ENCODE measurements at regions not wholly inside any gene's neighbourhood (a gene's known extent, or its start where the extent isn't known, plus 50 kb on each side); places are given as distances from the start of the nearest gene placed in this dataset.

- intact Hi-C loops (cut with DNase I), result no loop called here
- FAIRE-seq (no peak), ATAC-seq (no peak), DNase-seq (peak in 1 of 6 donors; percentile 56)
- Histone ChIP-seq H3K27me3 (peaks cover 4 to 41% (median 15%) of the 10 kb centered on the region in 4 donors), H3K4me3 (peak overlapping the region in 2 of 4 donors; percentile 2 to 27), H3K36me3 (no peaks in the 10 kb centered on the region), H3K4me1 (peaks cover 6 to 11% (median 9%) of the 10 kb centered on the region in 3 donors), H3K9me3 (no peaks in the 10 kb centered on the region), H3K27ac (no peak overlapping the region)
- WGBS, 2 donors, result 61 to 63% methylated on average over 39 of the region's 39 CpGs
- TF ChIP-seq CTCF (IDR thresholded peaks at IDR 0.05), result no peak
Measured at GRCh38 chr13:50127726-50128291, 112.6 kb downstream of the KCNRG start.

GRCh38 chr13:50128428-50128931 is 113.2 kb downstream of the KCNRG start:
- WGBS, 2 donors, result 80 to 84% methylated on average over 18 of the region's 18 CpGs
- TF ChIP-seq CTCF (IDR thresholded peaks at IDR 0.05), result no peak
- ATAC-seq (no peak), DNase-seq (no peak), FAIRE-seq (no peak)
- peaks cover 0 to 6% (median 5%) of the 10 kb centered on the region in 3 donors for H3K4me1 ChIP-seq
- no peak overlapping the region for H3K4me3 ChIP-seq
- H3K36me3 ChIP-seq, result no peaks in the 10 kb centered on the region
- H3K9me3 ChIP-seq, result no peaks in the 10 kb centered on the region
- H3K27me3 ChIP-seq, result peaks cover 4 to 47% (median 16%) of the 10 kb centered on the region in 4 donors
- no peak overlapping the region for H3K27ac ChIP-seq
- intact Hi-C loops (cut with DNase I), result no loop called here

- Histone ChIP-seq H3K9me3 (no peaks in the 10 kb centered on the region), H3K4me1 (peaks cover 0 to 6% (median 5%) of the 10 kb centered on the region in 3 donors), H3K4me3 (no peak overlapping the region), H3K36me3 (no peaks in the 10 kb centered on the region), H3K27me3 (peaks cover 4 to 47% (median 16%) of the 10 kb centered on the region in 4 donors), H3K27ac (no peak overlapping the region)
- peak in 1 of 6 donors; percentile 62 for DNase-seq
- intact Hi-C loops (cut with DNase I), result no loop called here
- WGBS, 2 donors, result 33 to 37% methylated on average over 30 of the region's 30 CpGs
- no peak for TF ChIP-seq CTCF (IDR thresholded peaks at IDR 0.05)
- FAIRE-seq, result no peak
- no peak for ATAC-seq
Measured at GRCh38 chr13:50129081-50129705, 113.9 kb downstream of the KCNRG start.

- Histone ChIP-seq H3K27ac (no peak overlapping the region), H3K9me3 (no peaks in the 10 kb centered on the region), H3K27me3 (peaks cover 4 to 47% (median 16%) of the 10 kb centered on the region in 4 donors), H3K4me1 (peaks cover 0 to 6% (median 5%) of the 10 kb centered on the region in 3 donors), H3K4me3 (peak overlapping the region in 2 of 4 donors; percentile 20 to 42), H3K36me3 (no peaks in the 10 kb centered on the region)
- no peak for TF ChIP-seq CTCF (IDR thresholded peaks at IDR 0.05)
- FAIRE-seq (no peak), DNase-seq (no peak), ATAC-seq (no peak)
- intact Hi-C loops (cut with DNase I), result no loop called here
- 11 to 17% methylated on average over 22 of the region's 22 CpGs for WGBS, 2 donors
Measured at GRCh38 chr13:50129706-50130122, 114.5 kb downstream of the KCNRG start.

All from pancreas (tissue), 10 donors.